NCI-H2171 (cell line): ENCODE measurements at regions not wholly inside any gene's neighbourhood (a gene's known extent, or its start where the extent isn't known, plus 50 kb on each side); places are given as distances from the start of the nearest gene placed in this dataset.
A peak's percentile ranks its signal among the peaks of the same experiment; 100 is the strongest.
"Not testable (repeated sequence)": the region's sequence is repeated elsewhere in the genome, so short reads cannot be mapped to it uniquely, and the experiment has no call there.

Source experiments
- DNase-seq: peaks from one replicate; lab custom pipeline; 2025; lab: John Stamatoyannopoulos, UW

- peak; percentile 73 for DNase-seq
Observed at GRCh38 chr15:58361273-58361759, 70.5 kb upstream of the LIPC start.

- no peak for DNase-seq
Observed at GRCh38 chr15:58362262-58362922, 69.4 kb upstream of the LIPC start.

GRCh38 chr15:58363118-58363517, 68.7 kb upstream of the LIPC start:
- DNase-seq = not testable (repeated sequence)

- DNase-seq = not testable (repeated sequence)
Observed at GRCh38 chr15:58363673-58364072, 68.1 kb upstream of the LIPC start.

- not testable (repeated sequence) for DNase-seq
Observed at GRCh38 chr15:58365098-58365497, 66.7 kb upstream of the LIPC start.

GRCh38 chr15:58369261-58369701, 62.5 kb upstream of the LIPC start:
- DNase-seq = no peak

- no peak for DNase-seq
Observed at GRCh38 chr15:58369956-58370355, 61.8 kb upstream of the LIPC start.

- no peak for DNase-seq
Observed at GRCh38 chr15:58374147-58374546, 57.6 kb upstream of the LIPC start.

GRCh38 chr15:58377193-58377592, 54.6 kb upstream of the LIPC start:
- DNase-seq = no peak

GRCh38 chr15:58378241-58379085, 53.3 kb upstream of the LIPC start:
- DNase-seq = no peak

GRCh38 chr15:58379454-58379853, 52.3 kb upstream of the LIPC start:
- DNase-seq = not testable (repeated sequence)

GRCh38 chr15:58380280-58380945, 51.4 kb upstream of the LIPC start:
- DNase-seq = no peak

- DNase-seq = no peak
Observed at GRCh38 chr15:58381697-58382096, 50.1 kb upstream of the LIPC start.
